DOHH2 (cell line): ENCODE measurements at regions not wholly inside any gene's neighbourhood (a gene's known extent, or its start where the extent isn't known, plus 50 kb on each side); places are given as distances from the start of the nearest gene placed in this dataset.

Source experiments
- CTCF ChIP-seq: fragments of 200-600 bp; sonication (generic); IDR thresholded peaks from one replicate; pipeline ENCODE4 v1.5.1; 2014; ENCODE audit warnings: antibody characterized with exemption, mild to moderate bottlenecking, low read depth, low read length; ENCODE audit not compliant: poor library complexity, severe bottlenecking
- EZH2phosphoT487 ChIP-seq: fragments of 200-600 bp; sonication (generic); IDR thresholded peaks from 2 replicates; pipeline ENCODE4 v1.6.1; 2017; ENCODE audit warnings: borderline replicate concordance, mild to moderate bottlenecking, antibody characterized with exemption, low read length, moderate library complexity, mixed read lengths

GRCh38 chr5:173399851-173400250 is 71.6 kb upstream of the STC2 start:
- TF ChIP-seq CTCF: no peak
- no peak for TF ChIP-seq EZH2phosphoT487
